ENCODE measurements at regions not wholly inside any gene's neighbourhood (a gene's known extent, or its start where the extent isn't known, plus 50 kb on each side); places are given as distances from the start of the nearest gene placed in this dataset.

DNA sequence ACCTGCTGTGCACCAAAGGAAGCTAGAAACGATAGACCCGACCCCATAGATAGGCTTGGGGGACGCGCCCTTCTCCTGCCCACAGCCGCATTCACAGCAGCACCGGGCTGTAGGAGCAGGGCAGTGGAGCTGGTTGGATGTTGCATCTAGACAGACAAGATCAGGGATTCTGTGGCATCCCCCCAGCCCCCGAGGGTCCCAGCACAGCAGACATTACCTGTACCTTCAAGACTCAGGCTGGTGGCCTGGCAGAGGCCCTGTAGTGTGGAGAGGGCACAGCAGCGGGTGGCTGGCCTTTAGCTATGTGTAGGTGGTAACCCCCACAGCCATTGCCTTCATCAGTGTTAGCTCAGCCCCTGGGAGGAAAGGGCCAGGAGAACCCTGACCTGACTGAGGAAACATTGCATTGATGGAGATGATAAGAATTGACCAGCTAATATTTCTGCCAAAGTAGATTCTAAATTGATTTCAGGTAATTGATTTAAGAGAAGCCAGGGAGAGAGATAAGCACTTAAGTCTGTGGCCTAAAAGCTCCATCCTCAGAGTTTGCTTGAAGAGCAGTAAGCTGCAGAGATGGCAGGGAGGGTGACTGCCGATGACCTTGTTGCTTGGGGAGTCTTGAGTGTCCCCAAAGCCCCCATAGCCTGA, 269.4 kb downstream of the TLE3 start:
- no peak overlapping the region for H3K27ac Mint-ChIP-seq
- ATAC-seq (no peak), DNase-seq (no peak)
- H3K27me3 Mint-ChIP-seq: peaks cover 9% of the 10 kb centered on the region
- H3K4me3 Mint-ChIP-seq: no peak overlapping the region
- no peaks in the 10 kb centered on the region for H3K4me1 Mint-ChIP-seq
- no peaks in the 10 kb centered on the region for H3K9me3 Mint-ChIP-seq

DNA sequence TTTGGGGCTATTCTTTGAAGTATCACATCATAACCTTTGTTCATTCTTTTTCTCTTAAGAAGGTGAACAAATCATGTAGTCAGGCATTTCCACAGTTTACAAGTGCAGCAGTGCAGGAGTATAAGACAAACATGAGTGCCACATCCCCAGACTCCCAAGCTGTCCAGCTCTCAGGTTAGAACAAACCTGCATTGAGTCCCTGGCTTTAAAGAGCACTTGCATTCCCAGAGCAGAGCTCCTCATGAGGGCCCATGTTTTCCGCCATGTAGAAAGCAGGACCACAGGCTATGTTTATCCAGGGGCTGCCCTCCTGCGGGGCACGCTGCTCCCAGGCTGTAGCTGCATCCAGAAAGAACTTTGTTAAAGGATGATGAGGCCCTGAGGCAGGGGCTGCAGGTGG, 267.7 kb downstream of the TLE3 start:
- H3K4me3 Mint-ChIP-seq: no peak overlapping the region

DNA sequence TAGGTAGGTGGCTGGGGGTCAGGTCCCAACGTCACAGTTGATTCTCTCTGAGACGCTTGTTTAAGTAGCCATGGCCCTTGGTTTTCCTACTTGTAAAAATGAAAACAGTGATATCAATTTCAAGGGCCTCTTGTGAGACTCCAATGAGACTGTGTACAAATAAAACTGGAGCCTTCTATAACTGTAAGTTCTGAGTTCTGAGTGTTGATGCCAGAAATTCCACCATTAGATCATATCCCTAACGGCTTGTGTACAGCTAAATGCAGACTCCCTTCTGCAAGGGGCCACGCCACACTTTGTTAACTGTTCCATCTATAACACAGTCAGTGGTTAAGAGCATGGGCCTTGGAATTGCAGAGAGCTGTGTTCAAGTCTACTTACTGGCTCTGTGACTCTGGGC, 267.3 kb downstream of the TLE3 start:
- H3K27me3 Mint-ChIP-seq: peaks cover 14% of the 10 kb centered on the region
- H3K9me3 Mint-ChIP-seq: no peaks in the 10 kb centered on the region

More for the DNA sequence above, 267.7 kb downstream of the TLE3 start:
- Mint-ChIP-seq H3K27me3 (peaks cover 14% of the 10 kb centered on the region), H3K4me1 (no peaks in the 10 kb centered on the region), H3K27ac (peak overlapping the region in 1 of 2 donors; percentile 80), H3K9me3 (no peaks in the 10 kb centered on the region)
- no peak for DNase-seq
- no peak for ATAC-seq

GRCh38 chr15:69830876-69831275, 266.8 kb downstream of the TLE3 start:
- Mint-ChIP-seq H3K9me3 (no peaks in the 10 kb centered on the region), H3K4me3 (no peak overlapping the region), H3K27ac (no peak overlapping the region), H3K27me3 (peaks cover 17% of the 10 kb centered on the region), H3K4me1 (no peaks in the 10 kb centered on the region)
- DNase-seq (no peak), ATAC-seq (no peak)

More for the DNA sequence above, 267.3 kb downstream of the TLE3 start:
- DNase-seq (no peak), ATAC-seq (no peak)
- H3K4me3 Mint-ChIP-seq: no peak overlapping the region
- no peaks in the 10 kb centered on the region for H3K4me1 Mint-ChIP-seq
- H3K27ac Mint-ChIP-seq: no peak overlapping the region

GRCh38 chr15:69834267-69834666, 263.4 kb downstream of the TLE3 start:
- H3K4me3 Mint-ChIP-seq: no peak overlapping the region
- no peak overlapping the region for H3K27ac Mint-ChIP-seq
- ATAC-seq (no peak), DNase-seq (no peak)
- H3K9me3 Mint-ChIP-seq: no peaks in the 10 kb centered on the region
- H3K27me3 Mint-ChIP-seq: peaks cover 17% of the 10 kb centered on the region
- H3K4me1 Mint-ChIP-seq: no peaks in the 10 kb centered on the region

DNA sequence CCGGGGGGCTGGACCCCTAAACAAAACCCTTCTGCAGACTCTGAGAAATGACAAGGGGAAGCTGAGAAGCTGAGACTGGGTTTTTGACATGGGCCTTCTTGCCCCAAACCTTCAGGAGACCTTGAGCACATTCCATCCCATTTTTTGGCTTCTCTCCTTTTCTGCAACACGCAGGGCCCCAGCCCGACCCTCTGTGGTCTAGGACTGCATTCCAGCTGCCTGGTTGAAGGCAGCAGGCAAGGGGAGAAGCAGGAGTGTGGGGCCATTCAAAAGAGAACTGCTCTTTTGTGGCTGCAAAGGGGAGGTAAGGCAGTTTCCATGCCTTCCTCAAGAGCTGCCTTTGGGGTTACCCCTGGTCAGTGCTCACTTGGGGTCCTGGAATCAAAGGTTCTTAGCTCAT, 263.0 kb downstream of the TLE3 start:
- H3K27me3 Mint-ChIP-seq: peaks cover 17% of the 10 kb centered on the region
- H3K9me3 Mint-ChIP-seq: no peaks in the 10 kb centered on the region
- no peak overlapping the region for H3K27ac Mint-ChIP-seq
- ATAC-seq (no peak), DNase-seq (no peak)
- H3K4me1 Mint-ChIP-seq: no peaks in the 10 kb centered on the region
- no peak overlapping the region for H3K4me3 Mint-ChIP-seq

GRCh38 chr15:69836048-69836447, 261.7 kb downstream of the TLE3 start:
- Mint-ChIP-seq H3K27ac (peak overlapping the region in 1 of 2 donors; percentile 79), H3K4me1 (no peaks in the 10 kb centered on the region), H3K9me3 (no peaks in the 10 kb centered on the region), H3K27me3 (peaks cover 17% of the 10 kb centered on the region), H3K4me3 (no peak overlapping the region)
- DNase-seq: no peak
- ATAC-seq: no peak

DNA sequence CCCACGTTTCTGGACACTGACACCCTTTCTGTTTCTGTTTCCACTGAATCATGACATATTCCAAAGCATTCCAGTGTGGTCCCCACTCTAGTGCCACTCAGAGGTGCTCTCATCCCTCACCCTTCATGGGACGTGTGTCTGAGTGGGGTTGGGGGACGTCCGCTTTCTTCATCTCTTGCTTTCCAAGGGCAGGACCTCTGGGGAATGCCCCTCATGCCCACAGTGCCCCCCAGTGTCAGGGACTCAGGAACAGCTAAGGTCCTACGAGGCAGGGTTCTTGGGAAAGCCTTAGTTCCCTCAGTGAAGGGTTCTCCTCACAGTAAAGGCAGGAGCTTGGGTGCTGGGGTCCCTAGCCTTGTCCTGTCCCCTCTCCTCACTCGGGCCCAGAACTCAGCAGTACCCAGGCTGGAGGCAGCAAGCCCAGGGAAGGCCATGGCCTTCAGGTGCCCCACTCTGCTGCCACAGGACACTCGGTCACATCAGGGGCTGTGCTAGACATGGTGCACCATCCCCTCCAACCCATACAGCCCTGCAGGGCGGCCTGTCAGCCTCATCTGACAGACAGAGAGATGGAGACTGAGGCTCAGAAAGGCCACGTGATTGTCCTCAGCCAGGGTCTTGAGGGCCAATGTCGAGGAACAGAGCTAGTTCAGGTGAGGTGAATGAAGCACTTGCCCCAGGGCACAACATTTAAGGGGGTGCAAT, 261.0 kb downstream of the TLE3 start:
- ATAC-seq: no peak
- DNase-seq: no peak
- no peak overlapping the region for H3K4me3 Mint-ChIP-seq
- H3K4me1 Mint-ChIP-seq: no peaks in the 10 kb centered on the region
- no peak overlapping the region for H3K27ac Mint-ChIP-seq
- H3K27me3 Mint-ChIP-seq: peaks cover 17% of the 10 kb centered on the region
- H3K9me3 Mint-ChIP-seq: no peaks in the 10 kb centered on the region

GRCh38 chr15:69838338-69838737, 259.4 kb downstream of the TLE3 start:
- no peaks in the 10 kb centered on the region for H3K4me1 Mint-ChIP-seq
- H3K9me3 Mint-ChIP-seq: no peaks in the 10 kb centered on the region
- ATAC-seq: no peak
- H3K4me3 Mint-ChIP-seq: no peak overlapping the region
- H3K27me3 Mint-ChIP-seq: peaks cover 17% of the 10 kb centered on the region
- no peak for DNase-seq
- no peak overlapping the region for H3K27ac Mint-ChIP-seq

GRCh38 chr15:69838994-69839393, 258.7 kb downstream of the TLE3 start:
- Mint-ChIP-seq H3K9me3 (no peaks in the 10 kb centered on the region), H3K27ac (no peak overlapping the region), H3K4me3 (no peak overlapping the region), H3K4me1 (no peaks in the 10 kb centered on the region), H3K27me3 (peaks cover 22% of the 10 kb centered on the region)
- ATAC-seq: no peak
- DNase-seq: no peak

GRCh38 chr15:69841113-69841828, 256.4 kb downstream of the TLE3 start:
- Mint-ChIP-seq H3K9me3 (no peaks in the 10 kb centered on the region), H3K4me1 (peaks cover 5% of the 10 kb centered on the region), H3K4me3 (no peak overlapping the region), H3K27ac (no peak overlapping the region), H3K27me3 (peaks cover 11% of the 10 kb centered on the region)
- ATAC-seq: no peak
- DNase-seq: no peak

DNA sequence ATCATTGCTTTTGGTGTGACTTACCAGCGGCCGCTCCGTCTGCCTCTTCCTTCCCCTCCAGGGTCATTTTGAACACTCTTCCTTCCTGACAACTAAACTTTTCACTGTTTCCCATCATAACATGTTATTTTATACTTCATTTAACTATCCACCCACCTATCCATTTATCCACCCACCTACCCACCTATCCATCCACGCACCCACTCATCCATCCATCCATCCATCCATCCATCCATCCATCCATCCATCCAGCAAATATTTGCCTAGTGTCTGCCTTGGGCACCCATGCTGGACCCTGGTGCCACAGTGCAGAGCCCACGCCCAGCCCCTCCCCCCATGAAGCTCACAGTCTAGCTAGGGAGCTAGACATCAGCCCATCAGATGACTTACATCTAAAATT, 254.9 kb downstream of the TLE3 start:
- H3K27me3 Mint-ChIP-seq: peaks cover 11% of the 10 kb centered on the region

GRCh38 chr15:69843276-69843899, 254.3 kb downstream of the TLE3 start:
- no peaks in the 10 kb centered on the region for H3K9me3 Mint-ChIP-seq
- H3K4me1 Mint-ChIP-seq: peaks cover 6% of the 10 kb centered on the region
- no peak overlapping the region for H3K4me3 Mint-ChIP-seq
- H3K27ac Mint-ChIP-seq: no peak overlapping the region
- DNase-seq (no peak), ATAC-seq (no peak)
- H3K27me3 Mint-ChIP-seq: peaks cover 11% of the 10 kb centered on the region

More for the DNA sequence above, 254.9 kb downstream of the TLE3 start:
- no peak overlapping the region for H3K27ac Mint-ChIP-seq
- H3K4me3 Mint-ChIP-seq: no peak overlapping the region
- no peak for ATAC-seq
- no peaks in the 10 kb centered on the region for H3K9me3 Mint-ChIP-seq
- no peak for DNase-seq
- peaks cover 5% of the 10 kb centered on the region for H3K4me1 Mint-ChIP-seq

GRCh38 chr15:69843900-69844304, 253.8 kb downstream of the TLE3 start:
- H3K27ac Mint-ChIP-seq: no peak overlapping the region
- no peaks in the 10 kb centered on the region for H3K9me3 Mint-ChIP-seq
- ATAC-seq: no peak
- H3K4me3 Mint-ChIP-seq: no peak overlapping the region
- DNase-seq: no peak
- H3K4me1 Mint-ChIP-seq: peaks cover 11% of the 10 kb centered on the region
- H3K27me3 Mint-ChIP-seq: peaks cover 11% of the 10 kb centered on the region

DNA sequence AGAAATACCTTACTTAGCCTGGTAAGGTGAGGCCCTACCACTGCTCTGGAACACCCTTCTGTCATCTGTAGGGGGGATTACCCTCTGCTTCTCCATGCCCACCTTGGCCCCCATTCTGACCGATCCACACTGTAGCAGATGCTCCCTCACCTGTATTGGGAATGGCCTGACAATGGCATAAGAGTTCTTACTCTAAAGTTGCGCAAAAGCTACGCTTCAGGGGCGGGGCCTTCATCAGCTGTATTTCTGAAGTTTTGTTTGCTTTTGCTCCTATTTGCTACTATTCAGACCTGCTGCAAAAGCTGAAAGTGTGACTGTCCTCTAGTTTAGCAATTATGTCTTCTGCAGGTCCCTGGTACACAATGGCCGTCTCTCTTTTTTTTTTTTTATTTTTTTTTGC, 252.6 kb downstream of the TLE3 start:
- Mint-ChIP-seq H3K4me1 (peaks cover 13% of the 10 kb centered on the region), H3K9me3 (no peaks in the 10 kb centered on the region), H3K27me3 (peaks cover 11% of the 10 kb centered on the region), H3K4me3 (no peak overlapping the region), H3K27ac (no peak overlapping the region)
- DNase-seq: no peak
- ATAC-seq: no peak

- H3K9me3 Mint-ChIP-seq: peaks cover 0 to 1% of the 10 kb centered on the region in 2 donors
- peak overlapping the region in 1 of 2 donors; percentile 67 for H3K27ac Mint-ChIP-seq
- DNase-seq (no peak), ATAC-seq (no peak)
- peaks cover 13% of the 10 kb centered on the region for H3K4me1 Mint-ChIP-seq
- H3K27me3 Mint-ChIP-seq: peaks cover 30% of the 10 kb centered on the region
- no peak overlapping the region for H3K4me3 Mint-ChIP-seq
These were observed 250.1 kb downstream of the TLE3 start for GRCh38 chr15:69847625-69848024.

Measured in stimulated activated naive CD8-positive, alpha-beta T cell treated with anti-CD3 and anti-CD28 coated beads, Interleukin-15, amount 100 ng/mL, for 72 hours (primary cell).